AG10803 (cell line): ENCODE measurements at regions not wholly inside any gene's neighbourhood (a gene's known extent, or its start where the extent isn't known, plus 50 kb on each side); places are given as distances from the start of the nearest gene placed in this dataset.

Experiments used
- DNase-seq: peaks from one replicate; pipeline ENCODE4 v3.0.0; 2010; ENCODE audit warnings: low read depth
- H3K4me3 ChIP-seq: 2 replicates; pipeline ENCODE4 v1.5.1; 2011; ENCODE audit warnings: mild to moderate bottlenecking, low read length, control low read depth
- TF ChIP-seq, protein P1 (sequence below): conservative IDR thresholded peaks from 2 replicates; pipeline ENCODE4 v1.5.1; 2011; ENCODE audit warnings: mild to moderate bottlenecking, low read length, control low read depth, inconsistent platforms

DNA sequence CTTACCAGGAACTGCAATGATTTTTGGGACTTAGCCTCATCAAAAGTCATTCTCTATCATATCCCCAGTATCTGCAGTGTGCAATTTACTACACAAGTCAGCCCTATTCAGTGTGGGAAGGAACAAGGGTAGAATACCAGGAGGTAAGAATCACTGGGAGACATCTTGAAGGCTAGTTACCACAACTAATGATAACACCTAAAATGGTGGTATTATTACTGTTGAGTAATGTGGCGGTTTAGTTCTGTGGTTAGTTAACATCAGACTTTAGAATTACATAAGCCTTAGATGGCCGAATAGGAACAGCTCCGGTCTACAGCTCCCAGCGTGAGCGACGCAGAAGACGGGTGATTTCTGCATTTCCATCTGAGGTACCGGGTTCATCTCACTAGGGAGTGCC is 567.9 kb upstream of the CDH11 start:
- DNase-seq, result no peak
- TF ChIP-seq, protein P1, sequence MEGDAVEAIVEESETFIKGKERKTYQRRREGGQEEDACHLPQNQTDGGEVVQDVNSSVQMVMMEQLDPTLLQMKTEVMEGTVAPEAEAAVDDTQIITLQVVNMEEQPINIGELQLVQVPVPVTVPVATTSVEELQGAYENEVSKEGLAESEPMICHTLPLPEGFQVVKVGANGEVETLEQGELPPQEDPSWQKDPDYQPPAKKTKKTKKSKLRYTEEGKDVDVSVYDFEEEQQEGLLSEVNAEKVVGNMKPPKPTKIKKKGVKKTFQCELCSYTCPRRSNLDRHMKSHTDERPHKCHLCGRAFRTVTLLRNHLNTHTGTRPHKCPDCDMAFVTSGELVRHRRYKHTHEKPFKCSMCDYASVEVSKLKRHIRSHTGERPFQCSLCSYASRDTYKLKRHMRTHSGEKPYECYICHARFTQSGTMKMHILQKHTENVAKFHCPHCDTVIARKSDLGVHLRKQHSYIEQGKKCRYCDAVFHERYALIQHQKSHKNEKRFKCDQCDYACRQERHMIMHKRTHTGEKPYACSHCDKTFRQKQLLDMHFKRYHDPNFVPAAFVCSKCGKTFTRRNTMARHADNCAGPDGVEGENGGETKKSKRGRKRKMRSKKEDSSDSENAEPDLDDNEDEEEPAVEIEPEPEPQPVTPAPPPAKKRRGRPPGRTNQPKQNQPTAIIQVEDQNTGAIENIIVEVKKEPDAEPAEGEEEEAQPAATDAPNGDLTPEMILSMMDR, result no peak
- H3K4me3 ChIP-seq, result no peak overlapping the region

DNA sequence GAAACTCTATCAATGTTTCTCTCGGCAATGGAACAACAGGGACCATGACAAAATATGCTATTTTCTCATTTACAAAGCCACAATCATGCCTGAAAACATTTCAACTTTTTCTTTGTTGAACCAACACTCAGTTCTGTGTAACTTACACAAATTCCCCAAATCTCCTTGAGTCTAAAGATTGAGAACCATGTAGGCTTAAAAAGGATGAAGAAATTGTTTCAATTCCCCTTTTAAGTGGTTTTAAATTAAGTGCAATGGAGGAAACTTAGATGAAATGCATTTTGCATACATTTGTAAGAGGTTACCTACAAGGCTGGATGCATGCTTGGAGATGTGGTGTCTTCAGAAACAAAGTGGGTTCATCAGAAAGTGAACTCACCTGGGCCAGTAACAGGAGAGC is 566.4 kb upstream of the CDH11 start:
- DNase-seq, result no peak
- TF ChIP-seq, protein P1, result no peak
- H3K4me3 ChIP-seq, result no peak overlapping the region

DNA sequence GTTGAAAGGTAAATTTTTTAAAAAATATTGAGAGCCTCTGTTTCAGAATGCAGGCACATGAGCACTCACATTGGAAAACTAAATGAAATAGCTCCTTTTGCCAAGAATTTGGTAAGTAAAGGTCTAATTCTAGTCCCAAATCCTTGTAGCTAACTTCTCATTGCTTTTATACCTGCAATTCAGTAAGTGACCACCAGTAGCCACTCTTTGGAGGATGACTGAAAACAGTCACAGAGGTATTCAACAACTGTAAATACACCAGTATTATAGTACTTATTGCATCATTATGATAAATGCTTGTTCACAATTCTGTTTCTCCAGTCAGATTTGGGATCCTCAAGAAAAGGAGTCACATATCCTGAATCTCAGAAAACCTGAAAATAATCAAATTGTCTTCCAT is 562.4 kb upstream of the CDH11 start:
- no peak for DNase-seq
- TF ChIP-seq, protein P1, result peak; percentile 33
- H3K4me3 ChIP-seq, result no peak overlapping the region

DNA sequence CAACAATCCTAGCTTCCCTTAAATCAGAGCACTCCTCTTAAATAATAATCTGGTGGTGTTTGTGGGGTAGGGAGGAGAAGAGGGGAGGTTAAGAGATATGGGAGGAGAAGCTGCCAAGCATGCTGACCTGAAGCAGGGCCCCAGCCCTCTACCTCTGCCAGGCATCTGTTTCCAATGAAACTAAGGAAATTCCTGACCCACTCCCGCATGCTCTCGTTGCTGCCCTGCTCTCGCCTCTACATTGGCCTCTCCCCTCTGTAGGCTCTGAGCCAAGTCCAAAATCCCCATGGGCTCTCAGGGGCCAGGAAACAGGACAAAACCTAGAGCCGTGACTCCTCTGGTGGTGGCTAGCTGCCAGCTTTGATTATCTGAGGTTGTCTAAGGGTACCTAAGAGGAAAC is 559.5 kb upstream of the CDH11 start:
- peak; percentile 29 for DNase-seq
- TF ChIP-seq, protein P1, result no peak
- H3K4me3 ChIP-seq, result no peak overlapping the region

DNA sequence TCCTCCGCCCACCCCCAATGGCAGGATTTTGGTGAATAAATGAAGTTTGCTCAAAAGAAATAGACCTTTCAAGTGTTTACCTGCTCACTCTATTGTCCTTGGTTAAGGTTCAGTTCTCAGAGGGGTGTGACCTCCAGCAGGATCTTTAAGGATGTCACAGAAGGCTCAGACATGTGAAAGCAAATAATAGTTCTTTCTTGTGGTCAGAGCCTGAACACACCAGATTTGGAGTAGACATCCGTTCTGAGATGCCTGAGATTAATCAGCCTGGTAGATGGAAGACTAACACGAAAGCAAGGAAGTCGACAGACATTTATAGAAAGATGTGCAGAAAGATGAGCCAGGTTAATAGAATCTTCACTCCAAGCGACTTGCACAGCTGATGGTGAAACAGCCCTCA is 557.9 kb upstream of the CDH11 start:
- TF ChIP-seq, protein P1, result no peak
- no peak for DNase-seq

DNA sequence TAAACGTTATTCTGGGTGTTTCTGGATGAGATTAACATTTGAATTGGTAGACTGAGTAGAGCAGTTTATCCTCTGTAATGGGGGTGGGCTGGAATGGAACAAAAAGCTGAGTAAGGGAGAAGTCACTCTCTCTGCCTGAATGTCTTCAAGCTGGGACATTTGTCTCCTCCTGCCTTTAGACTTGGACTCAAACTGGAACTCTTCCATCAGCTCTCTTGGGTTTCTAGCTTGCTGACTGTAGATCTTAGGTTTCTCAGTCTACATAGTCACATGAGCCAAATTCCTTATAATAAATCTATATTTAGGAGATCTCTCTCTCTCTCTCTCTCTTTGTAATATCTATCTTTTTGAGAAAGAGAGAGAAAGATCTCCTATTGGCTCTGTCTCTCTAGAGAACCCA is 553.3 kb upstream of the CDH11 start:
- TF ChIP-seq, protein P1, result no peak
- DNase-seq, result no peak
- H3K4me3 ChIP-seq, result no peak overlapping the region

More for the DNA sequence above, 557.9 kb upstream of the CDH11 start:
- no peak overlapping the region for H3K4me3 ChIP-seq

DNA sequence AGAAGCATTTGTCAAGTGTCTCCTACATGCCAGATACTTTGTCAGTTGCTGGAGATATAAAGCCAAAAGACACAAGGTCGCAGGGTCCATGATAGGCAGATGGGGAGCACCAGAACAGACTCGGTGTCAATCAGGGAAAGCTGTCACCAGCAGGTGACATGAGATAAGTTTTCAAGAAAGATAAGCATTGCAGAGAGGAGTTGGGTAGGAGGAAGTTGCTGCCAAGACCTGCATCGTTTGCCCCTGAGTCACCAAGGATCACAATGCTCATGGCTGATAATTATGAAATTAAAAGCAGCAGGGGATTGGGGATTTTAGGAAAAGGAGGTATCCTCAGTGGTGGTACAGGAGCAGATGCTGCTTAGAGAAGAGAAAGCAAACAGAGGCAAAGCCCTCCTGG is 551.1 kb upstream of the CDH11 start:
- TF ChIP-seq, protein P1, result no peak
- no peak overlapping the region for H3K4me3 ChIP-seq
- peak; percentile 51 for DNase-seq
